Mammary epithelial cell (primary cell): ENCODE measurements at regions not wholly inside any gene's neighbourhood (a gene's known extent, or its start where the extent isn't known, plus 50 kb on each side); places are given as distances from the start of the nearest gene placed in this dataset.

Experiments used
- CTCF ChIP-seq, 2 donors: IDR thresholded peaks in 1 of 2; conservative IDR thresholded peaks in 1 of 2; 2 replicates each; pipeline ENCODE4 v1.5.1; 2011 to 2012; ENCODE audit warnings: inconsistent platforms in 2 of 2, low read length in 2 of 2, mild to moderate bottlenecking in 2 of 2, control low read depth in 1 of 2, low read depth in 1 of 2; ENCODE audit not compliant: insufficient read depth in 1 of 2; ENCODE audit errors: extremely low read depth in 1 of 2
- EZH2 ChIP-seq: IDR thresholded peaks from 2 replicates; pipeline ENCODE4 v1.6.1; 2012; ENCODE audit warnings: low read length, inconsistent platforms, borderline replicate concordance

- no peak for TF ChIP-seq CTCF (conservative IDR thresholded peaks at IDR 0.05 in 1 of 2, IDR thresholded peaks at IDR 0.05 in 1 of 2; ENCODE audit: extremely low read depth in 1 of 2, insufficient read depth in 1 of 2, low read depth in 1 of 2, low read length in 2 of 2)
- TF ChIP-seq EZH2 = no peak
Measured at GRCh38 chr16:86685076-86685475, 106.7 kb downstream of the FOXL1 start.
